ENCODE measurements at regions not wholly inside any gene's neighbourhood (a gene's known extent, or its start where the extent isn't known, plus 50 kb on each side); places are given as distances from the start of the nearest gene placed in this dataset.
A peak's percentile ranks its signal among the peaks of the same experiment; 100 is the strongest.

DNA sequence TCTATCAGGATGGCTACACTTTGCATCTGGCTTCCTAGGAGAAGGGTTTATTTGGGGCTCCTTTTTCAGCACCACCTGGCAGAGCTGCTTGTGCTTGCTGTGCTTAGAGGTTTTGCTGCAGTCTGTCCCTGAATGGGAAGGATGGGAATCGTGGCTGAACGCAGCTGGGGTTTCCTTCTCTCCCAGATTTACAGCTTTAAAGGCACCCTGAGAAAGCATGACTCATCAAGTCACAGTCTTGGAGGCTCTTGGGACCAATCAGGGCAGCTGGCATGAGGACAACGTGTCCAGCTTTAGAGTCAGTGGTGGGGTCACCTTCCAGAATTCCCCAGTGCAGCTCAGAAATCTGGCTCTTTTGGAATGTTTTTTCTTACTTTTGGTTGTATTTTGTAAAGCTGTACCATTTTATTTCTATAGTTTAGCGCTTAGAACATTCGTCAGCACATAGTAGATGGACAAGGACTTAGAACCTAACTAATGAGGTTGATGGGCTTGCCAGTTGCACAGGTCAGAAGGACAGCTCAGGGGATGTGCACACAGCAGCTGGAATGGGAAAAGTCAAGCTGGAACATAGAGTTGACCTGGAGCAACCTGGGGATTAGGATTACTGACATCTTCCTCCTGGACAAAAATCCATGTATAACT lies 222.6 kb downstream of the PRDM2 start:
- no peak for DNase-seq (ENCODE audit: low read depth)

DNA sequence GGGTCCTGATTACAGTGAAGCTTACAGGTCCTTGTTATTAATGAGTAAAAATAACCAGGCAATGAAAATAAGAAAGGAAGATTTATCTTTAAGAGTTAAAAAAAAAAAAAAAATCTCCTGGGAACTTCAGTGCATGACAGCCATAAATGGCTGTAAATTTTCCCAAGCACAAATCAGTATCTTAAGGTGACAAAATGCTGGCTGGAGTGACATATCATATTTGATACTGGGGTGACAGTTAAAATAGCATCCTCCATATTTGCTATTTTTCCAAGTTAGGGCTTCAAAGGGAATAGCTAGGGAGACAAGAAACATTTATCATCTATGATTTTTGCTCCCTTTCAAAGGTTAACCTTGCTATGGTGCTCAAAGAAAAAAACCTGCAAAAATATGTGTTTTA lies 226.6 kb downstream of the PRDM2 start:
- DNase-seq (ENCODE audit: low read depth): no peak

DNA sequence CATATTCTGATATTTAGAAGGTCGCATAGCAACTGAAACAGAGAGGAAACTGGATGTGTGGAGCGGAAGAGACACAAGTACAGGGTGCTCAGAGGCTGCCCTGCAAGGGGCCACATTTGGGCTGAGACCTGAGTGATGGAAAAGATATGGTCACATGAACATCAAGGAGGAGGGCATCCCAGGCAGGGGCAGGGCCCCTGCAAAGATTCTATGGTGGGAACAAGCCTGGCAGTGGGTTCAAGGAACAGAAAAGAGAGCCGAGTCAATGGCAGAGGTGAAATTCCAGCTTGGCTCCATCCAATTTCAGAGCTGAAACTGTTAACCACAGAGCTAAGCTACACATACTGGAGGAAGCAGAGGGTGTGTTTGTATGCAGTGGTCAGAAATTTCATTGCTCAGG lies 227.7 kb downstream of the PRDM2 start:
- DNase-seq (ENCODE audit: low read depth): no peak

DNA sequence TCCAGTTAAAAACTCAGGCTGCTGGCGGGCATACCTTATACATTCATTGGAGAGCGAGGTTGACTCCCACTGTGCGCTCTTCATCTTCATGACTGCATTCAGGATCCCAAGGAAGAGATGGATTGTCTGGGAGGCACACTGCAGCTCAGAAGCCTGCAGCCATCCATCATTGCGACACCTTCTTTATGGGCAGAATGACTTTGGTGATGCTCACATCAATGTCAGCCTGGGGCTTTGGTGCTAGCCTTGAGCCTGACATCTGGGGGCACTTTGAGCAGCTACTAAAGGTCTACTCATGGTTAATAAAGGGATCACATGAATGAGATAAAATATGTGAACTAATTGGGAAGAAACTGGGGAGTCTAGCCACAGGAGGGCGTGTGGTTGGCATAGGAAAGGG lies 229.3 kb downstream of the PRDM2 start:
- DNase-seq (ENCODE audit: low read depth): no peak

DNA sequence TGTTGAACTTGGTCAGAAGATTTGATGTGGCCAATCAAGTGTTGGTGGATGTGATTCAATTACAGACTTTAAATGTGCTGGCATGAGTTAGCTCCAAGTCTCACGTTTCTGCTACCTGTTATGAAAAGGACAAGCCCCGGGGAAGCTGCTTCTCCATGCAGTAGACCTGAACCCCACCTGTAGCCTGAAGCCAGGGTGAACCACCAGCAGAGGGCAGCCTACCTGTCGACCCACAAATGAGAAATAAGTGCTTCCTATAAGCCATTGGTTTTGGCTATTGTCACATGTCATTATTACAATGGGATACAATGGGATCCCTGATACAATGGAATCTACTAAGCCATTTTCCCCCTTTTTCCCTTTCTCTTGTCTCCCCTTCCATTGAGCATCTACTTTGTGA lies 230.2 kb downstream of the PRDM2 start:
- no peak for DNase-seq (ENCODE audit: low read depth)

DNA sequence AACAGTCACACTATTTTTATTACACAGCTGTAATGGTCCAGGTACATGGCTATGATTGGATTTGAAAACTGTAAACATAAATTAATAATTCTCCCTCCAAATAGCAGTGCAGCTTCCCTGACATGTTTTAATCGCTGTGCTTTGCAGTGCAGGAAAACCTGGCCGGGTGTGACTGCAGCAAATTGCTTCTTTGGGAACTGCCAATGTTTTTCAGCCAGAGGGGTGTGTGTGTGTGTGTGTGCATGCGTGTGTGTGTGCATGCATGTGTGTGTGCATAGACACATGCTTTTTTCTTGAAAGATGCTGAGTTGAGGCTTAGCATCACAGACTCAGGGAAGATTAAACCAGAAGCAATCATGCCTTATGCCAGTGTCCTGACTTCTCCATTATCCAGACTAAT lies 231.2 kb downstream of the PRDM2 start:
- no peak for DNase-seq (ENCODE audit: low read depth)

DNA sequence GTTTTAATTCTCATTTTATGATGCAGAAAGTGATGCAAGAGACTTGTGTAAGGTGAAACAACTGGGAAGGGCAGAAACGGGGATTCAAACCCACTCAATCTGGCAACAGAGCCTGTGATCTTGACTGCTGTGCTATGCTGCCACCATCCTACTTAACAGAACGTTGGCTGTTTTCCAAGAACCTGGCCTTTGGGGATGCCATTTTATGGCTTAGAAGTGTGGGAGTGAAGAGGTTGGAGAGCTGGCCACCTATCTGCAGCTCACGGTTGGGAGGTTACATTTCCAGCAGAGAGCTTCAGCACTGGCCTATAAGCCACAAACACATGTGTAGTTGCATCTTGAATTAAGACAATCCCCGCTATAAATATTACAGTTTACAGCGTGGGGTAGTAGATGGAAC lies 235.3 kb downstream of the PRDM2 start:
- DNase-seq (ENCODE audit: low read depth): no peak

DNA sequence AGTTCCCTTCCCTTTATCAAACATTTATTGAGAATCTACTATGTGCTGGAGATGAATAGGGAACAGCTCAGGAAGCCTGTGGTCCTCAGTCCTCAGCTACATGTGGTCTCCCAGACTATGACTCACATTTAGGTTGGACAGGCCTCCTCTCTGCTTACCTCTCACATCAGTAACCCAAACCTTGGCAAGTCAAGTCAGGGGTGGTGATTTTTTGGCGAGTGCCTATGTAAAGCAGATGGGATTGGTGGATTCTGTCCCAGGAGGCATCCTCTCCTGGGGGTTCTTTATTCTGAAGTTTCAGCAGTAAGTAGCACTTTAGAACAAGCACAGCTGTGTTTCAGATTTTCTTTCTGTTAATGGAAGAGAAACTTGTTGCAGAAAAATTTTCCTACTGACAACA lies 241.3 kb downstream of the PRDM2 start:
- no peak for DNase-seq (ENCODE audit: low read depth)

DNA sequence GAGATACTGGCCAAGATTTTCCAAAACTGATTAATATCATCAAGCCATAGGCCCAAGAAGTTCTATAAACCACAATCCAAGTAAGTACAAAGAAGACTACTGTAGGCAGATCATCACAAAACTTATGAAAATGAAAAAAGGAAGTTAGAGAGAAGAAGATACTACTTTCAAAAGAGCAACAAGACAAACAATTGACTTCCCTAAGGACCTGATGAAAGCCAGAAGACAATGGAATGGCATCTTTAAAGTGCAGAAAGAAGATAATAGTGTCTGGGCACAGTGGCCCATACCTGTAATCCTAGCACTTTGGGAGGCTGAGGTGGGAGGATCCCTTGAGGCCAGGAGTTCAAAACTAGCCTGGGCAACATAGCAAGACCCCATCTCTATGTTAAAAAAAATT lies 243.1 kb downstream of the PRDM2 start:
- no peak for DNase-seq (ENCODE audit: low read depth)

DNA sequence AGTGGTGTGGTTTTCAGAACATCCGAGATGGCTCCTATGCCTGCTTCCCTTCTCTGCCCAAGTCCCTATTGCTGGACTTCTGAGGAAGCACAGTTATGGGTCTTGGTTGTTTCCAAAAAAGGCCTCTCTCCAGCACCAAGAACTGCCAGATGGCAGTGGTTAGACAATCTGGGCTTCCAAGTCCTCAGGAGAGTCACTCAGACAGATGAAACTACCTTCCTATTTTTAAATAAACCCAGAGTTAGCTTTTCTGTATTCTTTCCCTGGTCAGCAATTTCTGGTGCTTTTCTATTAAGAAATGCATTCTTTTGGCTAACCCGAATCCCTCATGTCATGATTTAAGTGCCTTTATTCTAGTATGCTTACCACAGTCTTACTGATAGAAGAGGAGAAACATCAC lies 245.9 kb downstream of the PRDM2 start:
- DNase-seq (ENCODE audit: low read depth): no peak

DNA sequence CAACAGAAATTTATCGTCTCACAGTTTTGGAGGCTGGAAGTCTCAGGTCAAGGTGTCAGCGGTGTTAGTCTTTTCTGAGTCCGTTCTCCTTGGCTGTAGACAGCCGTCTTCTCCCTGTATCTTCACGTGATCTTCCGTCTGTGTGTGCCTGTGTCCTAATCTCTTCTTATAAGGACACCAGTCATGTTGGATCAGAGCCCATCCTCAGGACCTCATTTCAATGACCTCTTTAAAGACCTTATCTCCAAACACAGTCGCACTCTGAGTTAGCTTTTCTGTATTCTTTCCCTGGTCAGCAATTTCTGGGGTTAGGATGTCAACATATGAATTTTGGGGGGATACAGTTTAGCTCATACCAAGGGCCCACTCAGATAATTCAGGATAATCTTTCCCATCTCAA lies 247.7 kb downstream of the PRDM2 start:
- no peak for DNase-seq (ENCODE audit: low read depth)

DNA sequence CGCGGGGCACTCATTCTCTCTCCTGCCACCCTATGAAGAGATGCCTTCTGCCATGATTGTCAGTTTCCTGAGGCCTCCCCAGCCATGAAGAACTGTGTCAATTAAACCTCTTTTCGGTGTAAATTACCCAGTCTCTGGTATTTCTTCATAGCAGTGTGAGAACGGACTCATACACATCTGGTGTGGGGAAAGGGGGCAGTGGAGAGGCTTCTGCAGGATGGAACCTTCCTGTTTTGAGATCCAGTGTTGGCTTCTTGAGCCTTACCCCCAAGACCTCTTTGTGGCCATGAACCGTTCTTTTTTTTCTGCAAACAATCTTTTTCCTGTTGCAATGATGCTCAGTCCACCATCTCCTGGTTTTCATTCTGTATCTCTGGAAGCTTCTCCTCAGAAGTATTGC lies 248.4 kb downstream of the PRDM2 start:
- no peak for DNase-seq (ENCODE audit: low read depth)

DNA sequence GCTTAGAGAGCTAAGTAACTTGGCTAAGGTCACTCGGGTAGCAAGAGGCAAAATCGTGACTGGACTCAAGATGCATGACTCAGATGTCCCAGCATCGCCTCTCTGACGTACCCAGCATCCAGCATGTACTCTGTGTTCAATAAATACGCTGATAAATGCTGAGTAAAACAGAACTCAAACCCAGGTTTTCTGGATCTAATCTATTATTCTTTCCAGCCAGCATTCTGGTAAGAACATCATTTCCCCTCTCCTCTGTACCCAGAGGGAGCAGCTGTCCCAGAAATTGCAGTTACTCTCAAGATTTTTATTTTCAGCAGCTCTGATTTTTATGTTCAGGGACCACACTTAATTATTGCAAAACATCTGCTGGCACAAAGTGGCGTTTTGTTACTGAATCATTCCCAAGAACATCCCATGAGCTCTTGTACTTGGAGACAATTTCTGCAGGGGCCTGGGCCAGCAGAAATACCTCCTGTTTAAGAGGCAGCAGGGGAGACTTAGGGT lies 249.0 kb downstream of the PRDM2 start:
- no peak for DNase-seq (ENCODE audit: low read depth)

DNA sequence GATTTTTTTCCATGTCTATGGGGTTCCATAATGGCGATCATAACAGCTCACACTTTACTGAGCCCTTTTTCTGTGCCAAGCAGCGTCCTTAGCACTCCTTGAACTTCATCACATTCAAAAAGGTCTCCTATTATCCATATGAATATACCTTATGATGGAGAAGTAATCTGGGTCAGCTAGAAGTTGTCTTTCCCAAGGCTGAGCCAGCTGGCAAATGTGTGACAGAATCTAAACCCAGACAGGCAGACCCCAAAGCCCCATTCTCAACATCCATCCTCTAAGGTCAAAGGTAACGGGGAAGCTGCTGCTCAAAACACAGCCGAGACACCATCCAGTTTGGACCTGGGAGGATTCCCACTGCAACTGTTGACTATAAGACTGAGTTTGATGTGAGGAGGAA lies 249.6 kb downstream of the PRDM2 start:
- DNase-seq (ENCODE audit: low read depth): no peak

DNA sequence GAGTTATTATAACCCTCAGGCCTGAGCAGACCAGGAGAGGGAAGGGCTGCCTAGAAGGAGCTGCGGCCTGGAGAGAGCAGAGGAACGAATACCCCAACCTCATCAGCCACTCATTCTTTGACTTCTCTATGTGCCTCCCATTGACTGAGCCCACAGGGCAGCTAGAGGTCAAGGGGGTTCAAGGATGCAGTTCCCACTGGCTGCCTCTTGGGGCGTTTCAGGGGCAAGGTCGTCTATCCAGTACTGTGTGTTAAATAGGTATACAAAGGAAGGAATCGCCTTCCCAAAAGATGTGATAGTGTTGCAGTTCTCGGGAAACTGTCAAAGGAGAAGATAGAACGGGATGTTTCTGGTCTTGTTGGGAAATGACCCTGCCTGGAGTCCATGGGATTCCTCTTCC lies 250.6 kb downstream of the PRDM2 start:
- no peak for DNase-seq (ENCODE audit: low read depth)

DNA sequence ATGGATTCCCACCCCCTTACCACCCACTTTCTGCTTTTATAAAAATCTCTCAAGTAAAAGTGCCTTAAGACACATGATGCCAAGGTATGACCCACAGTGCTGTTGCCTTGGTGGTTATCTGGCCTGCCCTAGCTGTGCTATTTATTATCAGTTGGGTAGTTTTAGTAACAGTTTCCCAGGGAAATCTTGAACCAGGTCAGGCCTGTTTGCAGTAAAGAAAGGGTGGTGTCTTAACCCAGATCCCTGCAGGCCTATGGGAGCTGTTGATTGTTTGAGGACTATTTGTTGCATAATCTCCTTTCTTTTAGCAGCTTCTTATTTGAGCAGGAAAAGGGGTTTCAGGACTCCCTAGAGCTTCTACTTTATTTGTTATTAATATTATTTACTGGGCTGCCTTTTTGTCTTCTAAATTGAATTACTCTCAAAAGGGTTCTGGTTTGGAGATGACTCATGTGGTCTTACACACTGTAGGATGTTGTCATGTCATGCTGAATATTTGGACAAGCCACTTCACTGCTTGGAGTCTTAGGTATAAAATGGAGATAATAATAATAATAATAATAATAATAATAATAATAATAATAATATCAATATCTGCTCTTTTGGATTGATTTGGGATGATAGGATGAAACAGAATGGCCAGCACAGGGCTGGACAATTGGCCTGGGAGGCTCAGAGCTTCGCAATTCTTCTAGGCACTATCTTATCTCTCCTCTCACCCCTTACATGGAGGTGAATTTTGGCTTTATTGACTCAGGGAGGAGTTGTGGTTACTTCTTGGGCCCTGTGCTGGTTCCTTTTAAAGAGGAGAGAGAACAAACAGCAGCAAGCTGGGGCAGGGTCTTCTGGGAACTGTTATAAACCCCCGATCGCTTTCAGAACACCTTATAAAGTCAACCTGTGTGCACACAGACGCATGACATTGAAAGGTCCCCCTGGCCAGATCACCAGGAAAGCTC lies 252.1 kb downstream of the PRDM2 start:
- DNase-seq (ENCODE audit: low read depth): no peak

DNA sequence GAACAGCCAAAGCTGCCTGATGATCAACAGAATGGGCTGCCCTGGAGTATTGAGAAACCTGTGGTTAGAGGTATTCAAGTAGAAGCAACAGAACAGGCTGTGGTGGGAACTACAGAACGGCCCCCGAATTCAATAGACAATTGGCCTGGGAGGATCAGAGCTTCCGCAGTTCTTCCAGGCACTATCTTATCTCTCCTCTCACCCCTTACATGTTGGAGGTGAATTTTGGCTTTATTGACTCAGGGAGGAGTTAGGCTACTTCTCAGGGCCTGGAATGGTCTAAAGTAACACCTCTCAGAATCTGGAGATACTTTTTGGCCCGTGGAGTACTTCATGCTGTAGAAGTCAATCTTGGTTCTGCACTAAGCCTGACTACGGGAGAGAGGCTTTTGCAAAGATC lies 253.0 kb downstream of the PRDM2 start:
- no peak for DNase-seq (ENCODE audit: low read depth)

DNA sequence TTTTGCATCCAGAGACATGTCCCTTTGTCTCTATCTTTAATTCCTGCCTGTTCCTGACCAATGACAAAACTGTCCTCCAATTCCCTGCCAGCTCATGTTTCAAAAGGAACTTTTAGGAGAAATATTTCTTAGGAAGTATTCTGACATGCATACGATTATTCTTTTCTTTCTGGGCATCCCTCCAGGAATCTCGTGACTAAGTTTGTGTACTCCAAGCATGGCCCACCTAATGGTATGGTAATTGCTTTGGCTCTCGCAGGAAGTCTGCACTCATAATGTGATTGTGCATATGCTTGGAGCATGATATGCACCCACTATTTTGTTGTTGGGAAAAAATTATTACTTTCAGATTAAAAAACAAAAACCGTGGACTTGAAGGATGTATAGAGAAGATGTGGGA lies 256.4 kb downstream of the PRDM2 start:
- no peak for DNase-seq (ENCODE audit: low read depth)

DNA sequence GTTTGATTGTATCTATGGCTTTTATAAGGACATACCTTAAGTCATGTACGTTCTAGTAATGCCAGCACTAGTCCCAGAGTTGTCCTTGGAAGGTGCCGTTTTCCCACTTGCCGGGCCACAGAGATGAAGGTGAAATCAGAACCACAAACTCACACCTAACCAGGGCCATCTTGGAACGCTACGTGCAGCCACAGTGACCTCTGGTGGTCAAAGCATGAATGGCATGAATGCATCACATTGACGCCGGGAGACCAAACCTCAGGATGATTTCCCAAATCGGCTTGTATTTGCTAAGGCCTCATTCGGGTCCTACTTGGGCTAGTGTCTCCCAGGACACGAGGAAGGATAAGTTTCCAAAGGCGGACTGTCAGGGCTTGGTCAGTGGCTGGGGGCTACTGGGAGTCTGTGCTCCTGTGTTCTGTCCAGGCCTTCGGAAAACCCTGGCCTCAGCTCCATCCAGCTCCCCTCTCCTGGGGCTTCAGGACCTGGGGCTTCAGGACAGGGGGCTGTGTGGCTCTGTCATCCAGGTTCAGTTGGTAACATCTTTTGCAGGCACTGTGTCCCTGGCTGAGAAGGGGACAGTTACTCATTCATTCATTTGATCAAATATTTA lies 260.5 kb downstream of the PRDM2 start:
- peak; percentile 40 for DNase-seq (ENCODE audit: low read depth)

DNA sequence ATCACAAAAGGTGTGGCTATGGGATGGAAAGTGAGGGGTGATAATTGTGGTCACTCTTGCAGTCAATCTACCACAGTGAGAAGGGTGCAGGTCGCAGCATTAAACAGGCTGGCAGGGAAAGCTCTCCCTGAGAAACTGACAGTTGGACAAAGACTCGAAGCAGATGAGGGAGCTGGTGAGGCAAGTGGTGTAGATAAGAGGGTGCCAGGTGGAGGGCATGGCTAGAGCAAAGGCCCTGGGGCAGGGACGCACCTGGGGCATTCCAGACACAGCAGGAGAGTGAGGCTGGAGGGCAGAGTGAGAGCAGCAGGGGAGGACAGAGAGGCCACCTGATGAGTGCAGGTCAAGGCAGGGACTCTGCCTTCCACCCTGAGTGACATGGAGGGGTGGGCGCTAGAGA lies 264.8 kb downstream of the PRDM2 start:
- DNase-seq (ENCODE audit: low read depth): no peak

DNA sequence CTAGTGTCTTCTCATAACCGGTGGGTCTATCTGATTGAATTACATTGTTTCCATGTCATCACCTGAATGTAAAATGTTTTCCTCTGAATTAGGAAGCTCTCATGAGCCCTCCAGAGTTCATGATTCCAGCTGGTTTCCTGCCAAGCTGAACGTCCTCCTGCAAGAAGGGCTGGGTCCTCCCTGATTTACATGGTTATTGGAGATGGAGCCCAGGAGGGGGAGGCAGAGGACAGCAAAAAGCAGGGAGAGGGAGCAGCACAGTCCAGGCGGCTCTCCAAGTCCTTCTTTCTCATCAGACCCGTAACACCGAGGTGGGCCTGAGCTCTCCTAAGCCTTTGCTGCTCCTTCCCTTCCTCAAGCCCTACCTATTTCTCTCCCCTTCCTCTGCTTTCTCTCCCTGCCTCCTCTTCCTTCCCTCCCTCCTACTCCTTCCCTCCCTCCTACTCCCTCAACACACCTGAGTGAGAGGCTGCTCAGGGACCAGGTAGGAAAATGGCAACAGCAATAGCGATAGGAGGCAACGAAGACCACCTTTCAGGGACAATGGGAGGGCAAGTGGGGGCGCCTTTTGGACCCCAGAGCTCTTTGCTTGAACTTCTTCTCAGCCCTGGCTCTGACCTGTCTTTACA lies 265.9 kb downstream of the PRDM2 start:
- peak; percentile 4 for DNase-seq (ENCODE audit: low read depth)

DNA sequence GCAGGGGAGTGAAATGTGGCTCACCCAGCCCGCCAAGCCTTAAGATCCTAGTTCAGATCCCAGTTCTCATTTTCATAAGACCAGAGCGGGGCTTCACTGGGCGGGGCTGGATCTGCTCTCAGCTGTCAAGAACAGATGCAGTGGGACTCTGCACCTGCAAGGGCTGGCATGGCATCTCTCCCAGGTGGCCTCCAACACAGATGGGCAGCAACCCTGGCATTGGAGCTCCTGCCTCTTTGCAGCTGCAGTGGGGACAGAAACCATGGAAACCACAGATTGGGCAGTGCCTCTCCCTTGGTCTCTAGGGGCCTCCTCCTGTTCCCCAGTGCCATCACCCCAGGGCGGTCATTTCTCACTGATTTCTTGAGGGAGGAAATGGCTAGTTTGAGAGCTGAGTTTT lies 267.7 kb downstream of the PRDM2 start:
- no peak for DNase-seq (ENCODE audit: low read depth)

DNA sequence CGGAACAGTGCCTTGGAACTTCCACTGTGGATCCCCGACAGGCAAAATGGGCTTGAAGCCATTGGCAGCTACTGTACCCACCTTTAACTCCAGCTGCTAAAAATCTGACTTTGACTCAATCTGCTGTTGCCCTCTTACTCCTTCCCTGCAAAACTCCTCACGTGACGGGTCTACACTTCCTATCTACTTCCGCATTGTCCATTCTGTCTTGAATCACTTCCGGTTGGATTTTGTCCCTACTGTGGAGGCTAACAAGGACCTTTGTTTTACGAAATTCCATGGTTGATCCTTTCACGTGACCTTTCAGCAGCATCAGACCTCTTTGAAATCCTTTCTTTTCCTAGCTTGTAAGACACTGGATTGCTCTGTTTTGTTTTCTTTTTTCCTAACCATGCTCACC lies 268.4 kb downstream of the PRDM2 start:
- no peak for DNase-seq (ENCODE audit: low read depth)
